H1 (cell line): ENCODE measurements at regions not wholly inside any gene's neighbourhood (a gene's known extent, or its start where the extent isn't known, plus 50 kb on each side); places are given as distances from the start of the nearest gene placed in this dataset.

Source experiments
- ASH2L ChIP-seq: fragments of 200-600, 300-600 bp; sonication (generic); IDR thresholded peaks from one replicate; pipeline ENCODE4 v1.7.1; 2017; ENCODE audit warnings: low read length
- CREB1 ChIP-seq: IDR thresholded peaks from 2 replicates; pipeline ENCODE4 v1.6.1; 2012; ENCODE audit warnings: inconsistent platforms
- GABPA ChIP-seq: IDR thresholded peaks from 2 replicates; pipeline ENCODE4 v1.6.1; 2011; ENCODE audit warnings: mild to moderate bottlenecking, low read length, moderate library complexity, borderline replicate concordance; ENCODE audit not compliant: insufficient read depth
- MAFK ChIP-seq: IDR thresholded peaks from 2 replicates; pipeline ENCODE4 v1.6.1; 2012; ENCODE audit warnings: low read depth, mild to moderate bottlenecking, improper control_type of control experiment, low read length
- NANOG ChIP-seq: IDR thresholded peaks from 2 replicates; pipeline ENCODE4 v1.6.1; 2011; ENCODE audit warnings: low read length, low read depth, mild to moderate bottlenecking, inconsistent platforms; ENCODE audit not compliant: insufficient read depth, poor library complexity, severe bottlenecking
- SAP30 ChIP-seq: fragments of 300-600 bp; sonication (generic); IDR thresholded peaks from 2 replicates; pipeline ENCODE4 v1.7.1; 2012; ENCODE audit warnings: low read length, moderate library complexity, mild to moderate bottlenecking, inconsistent platforms; ENCODE audit not compliant: insufficient read depth, insufficient replicate concordance
- TCF12 ChIP-seq: IDR thresholded peaks from 2 replicates; pipeline ENCODE4 v1.6.1; 2011; ENCODE audit warnings: low read depth, mild to moderate bottlenecking, low read length
- TF ChIP-seq, protein P1 (sequence below): fragments of 300-600 bp; sonication (generic); IDR thresholded peaks from 2 replicates; pipeline ENCODE4 v1.7.1; 2012; ENCODE audit warnings: low read length, moderate library complexity, mild to moderate bottlenecking, inconsistent platforms; ENCODE audit not compliant: insufficient replicate concordance
- TF ChIP-seq, protein P2 (sequence below): IDR thresholded peaks from 2 replicates; pipeline ENCODE4 v1.6.1; 2012; ENCODE audit warnings: inconsistent platforms

DNA sequence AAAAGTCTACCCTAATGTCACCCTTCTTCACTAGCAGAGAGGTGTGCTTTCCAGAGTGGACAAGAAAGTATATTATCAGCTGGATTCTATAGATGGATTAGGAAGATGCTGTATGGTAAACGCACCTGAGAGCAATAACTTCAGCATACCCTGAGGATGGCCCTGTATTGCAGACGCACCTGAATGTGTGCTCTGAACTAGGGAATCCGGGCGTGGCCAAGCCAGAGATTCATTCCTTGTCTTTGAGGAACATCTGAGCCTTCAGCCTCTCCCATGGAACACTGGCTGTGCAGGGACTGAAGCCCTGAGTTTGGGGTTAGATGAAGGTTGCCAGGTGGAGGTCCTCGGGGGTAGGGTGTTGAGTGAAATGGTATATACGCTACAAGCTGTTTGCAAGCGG, 66.2 kb upstream of the NFE2L3 start (continued):
- TF ChIP-seq, protein P1, sequence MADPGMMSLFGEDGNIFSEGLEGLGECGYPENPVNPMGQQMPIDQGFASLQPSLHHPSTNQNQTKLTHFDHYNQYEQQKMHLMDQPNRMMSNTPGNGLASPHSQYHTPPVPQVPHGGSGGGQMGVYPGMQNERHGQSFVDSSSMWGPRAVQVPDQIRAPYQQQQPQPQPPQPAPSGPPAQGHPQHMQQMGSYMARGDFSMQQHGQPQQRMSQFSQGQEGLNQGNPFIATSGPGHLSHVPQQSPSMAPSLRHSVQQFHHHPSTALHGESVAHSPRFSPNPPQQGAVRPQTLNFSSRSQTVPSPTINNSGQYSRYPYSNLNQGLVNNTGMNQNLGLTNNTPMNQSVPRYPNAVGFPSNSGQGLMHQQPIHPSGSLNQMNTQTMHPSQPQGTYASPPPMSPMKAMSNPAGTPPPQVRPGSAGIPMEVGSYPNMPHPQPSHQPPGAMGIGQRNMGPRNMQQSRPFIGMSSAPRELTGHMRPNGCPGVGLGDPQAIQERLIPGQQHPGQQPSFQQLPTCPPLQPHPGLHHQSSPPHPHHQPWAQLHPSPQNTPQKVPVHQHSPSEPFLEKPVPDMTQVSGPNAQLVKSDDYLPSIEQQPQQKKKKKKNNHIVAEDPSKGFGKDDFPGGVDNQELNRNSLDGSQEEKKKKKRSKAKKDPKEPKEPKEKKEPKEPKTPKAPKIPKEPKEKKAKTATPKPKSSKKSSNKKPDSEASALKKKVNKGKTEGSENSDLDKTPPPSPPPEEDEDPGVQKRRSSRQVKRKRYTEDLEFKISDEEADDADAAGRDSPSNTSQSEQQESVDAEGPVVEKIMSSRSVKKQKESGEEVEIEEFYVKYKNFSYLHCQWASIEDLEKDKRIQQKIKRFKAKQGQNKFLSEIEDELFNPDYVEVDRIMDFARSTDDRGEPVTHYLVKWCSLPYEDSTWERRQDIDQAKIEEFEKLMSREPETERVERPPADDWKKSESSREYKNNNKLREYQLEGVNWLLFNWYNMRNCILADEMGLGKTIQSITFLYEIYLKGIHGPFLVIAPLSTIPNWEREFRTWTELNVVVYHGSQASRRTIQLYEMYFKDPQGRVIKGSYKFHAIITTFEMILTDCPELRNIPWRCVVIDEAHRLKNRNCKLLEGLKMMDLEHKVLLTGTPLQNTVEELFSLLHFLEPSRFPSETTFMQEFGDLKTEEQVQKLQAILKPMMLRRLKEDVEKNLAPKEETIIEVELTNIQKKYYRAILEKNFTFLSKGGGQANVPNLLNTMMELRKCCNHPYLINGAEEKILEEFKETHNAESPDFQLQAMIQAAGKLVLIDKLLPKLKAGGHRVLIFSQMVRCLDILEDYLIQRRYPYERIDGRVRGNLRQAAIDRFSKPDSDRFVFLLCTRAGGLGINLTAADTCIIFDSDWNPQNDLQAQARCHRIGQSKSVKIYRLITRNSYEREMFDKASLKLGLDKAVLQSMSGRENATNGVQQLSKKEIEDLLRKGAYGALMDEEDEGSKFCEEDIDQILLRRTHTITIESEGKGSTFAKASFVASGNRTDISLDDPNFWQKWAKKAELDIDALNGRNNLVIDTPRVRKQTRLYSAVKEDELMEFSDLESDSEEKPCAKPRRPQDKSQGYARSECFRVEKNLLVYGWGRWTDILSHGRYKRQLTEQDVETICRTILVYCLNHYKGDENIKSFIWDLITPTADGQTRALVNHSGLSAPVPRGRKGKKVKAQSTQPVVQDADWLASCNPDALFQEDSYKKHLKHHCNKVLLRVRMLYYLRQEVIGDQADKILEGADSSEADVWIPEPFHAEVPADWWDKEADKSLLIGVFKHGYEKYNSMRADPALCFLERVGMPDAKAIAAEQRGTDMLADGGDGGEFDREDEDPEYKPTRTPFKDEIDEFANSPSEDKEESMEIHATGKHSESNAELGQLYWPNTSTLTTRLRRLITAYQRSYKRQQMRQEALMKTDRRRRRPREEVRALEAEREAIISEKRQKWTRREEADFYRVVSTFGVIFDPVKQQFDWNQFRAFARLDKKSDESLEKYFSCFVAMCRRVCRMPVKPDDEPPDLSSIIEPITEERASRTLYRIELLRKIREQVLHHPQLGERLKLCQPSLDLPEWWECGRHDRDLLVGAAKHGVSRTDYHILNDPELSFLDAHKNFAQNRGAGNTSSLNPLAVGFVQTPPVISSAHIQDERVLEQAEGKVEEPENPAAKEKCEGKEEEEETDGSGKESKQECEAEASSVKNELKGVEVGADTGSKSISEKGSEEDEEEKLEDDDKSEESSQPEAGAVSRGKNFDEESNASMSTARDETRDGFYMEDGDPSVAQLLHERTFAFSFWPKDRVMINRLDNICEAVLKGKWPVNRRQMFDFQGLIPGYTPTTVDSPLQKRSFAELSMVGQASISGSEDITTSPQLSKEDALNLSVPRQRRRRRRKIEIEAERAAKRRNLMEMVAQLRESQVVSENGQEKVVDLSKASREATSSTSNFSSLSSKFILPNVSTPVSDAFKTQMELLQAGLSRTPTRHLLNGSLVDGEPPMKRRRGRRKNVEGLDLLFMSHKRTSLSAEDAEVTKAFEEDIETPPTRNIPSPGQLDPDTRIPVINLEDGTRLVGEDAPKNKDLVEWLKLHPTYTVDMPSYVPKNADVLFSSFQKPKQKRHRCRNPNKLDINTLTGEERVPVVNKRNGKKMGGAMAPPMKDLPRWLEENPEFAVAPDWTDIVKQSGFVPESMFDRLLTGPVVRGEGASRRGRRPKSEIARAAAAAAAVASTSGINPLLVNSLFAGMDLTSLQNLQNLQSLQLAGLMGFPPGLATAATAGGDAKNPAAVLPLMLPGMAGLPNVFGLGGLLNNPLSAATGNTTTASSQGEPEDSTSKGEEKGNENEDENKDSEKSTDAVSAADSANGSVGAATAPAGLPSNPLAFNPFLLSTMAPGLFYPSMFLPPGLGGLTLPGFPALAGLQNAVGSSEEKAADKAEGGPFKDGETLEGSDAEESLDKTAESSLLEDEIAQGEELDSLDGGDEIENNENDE: no peak
- no peak for TF ChIP-seq NANOG
- TF ChIP-seq ASH2L: no peak
- TF ChIP-seq TCF12: no peak
- no peak for TF ChIP-seq SAP30
- no peak for TF ChIP-seq CREB1
- TF ChIP-seq, protein P2, sequence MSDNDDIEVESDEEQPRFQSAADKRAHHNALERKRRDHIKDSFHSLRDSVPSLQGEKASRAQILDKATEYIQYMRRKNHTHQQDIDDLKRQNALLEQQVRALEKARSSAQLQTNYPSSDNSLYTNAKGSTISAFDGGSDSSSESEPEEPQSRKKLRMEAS: no peak
- no peak for TF ChIP-seq GABPA
- no peak for TF ChIP-seq MAFK
